WTC11 (cell line): ENCODE measurements at regions not wholly inside any gene's neighbourhood (a gene's known extent, or its start where the extent isn't known, plus 50 kb on each side); places are given as distances from the start of the nearest gene placed in this dataset.

ENCODE experiments used
- ATAC-seq: fragments of 200-7000 bp; cut with Tn5 transposase; 2 replicates; pipeline ENCODE4 v1.10.0; 2021; ENCODE audit warnings: mild to moderate bottlenecking, moderate library complexity
- CTCF ChIA-PET: fragments of 300-600 bp; sonication (Branson Sonifier 250); formaldehyde crosslinking; loops from one replicate; lab custom pipeline; 2021; ENCODE audit warnings: antibody characterized with exemption; lab: Charles Lee
- POLR2A ChIA-PET: fragments of 350-600 bp; sonication (Branson Sonifier 250); formaldehyde crosslinking; loops from one replicate; lab custom pipeline; 2021; ENCODE audit warnings: antibody characterized with exemption; lab: Charles Lee
- DNase-seq: peaks from one replicate; pipeline ENCODE4 v3.0.0; 2021; ENCODE audit warnings: low spot score
- H3K27ac Mint-ChIP-seq: 2 replicates; pipeline ENCODE4 v1.8.0; 2021; ENCODE audit warnings: mixed read lengths
- H3K27me3 Mint-ChIP-seq: 2 replicates; pipeline ENCODE4 v1.8.0; 2021; ENCODE audit warnings: low read depth, mild to moderate bottlenecking, moderate library complexity, mixed read lengths
- H3K36me3 Mint-ChIP-seq: 2 replicates; pipeline ENCODE4 v1.8.0; 2021; ENCODE audit warnings: mixed read lengths
- H3K4me1 Mint-ChIP-seq: 2 replicates; pipeline ENCODE4 v1.8.0; 2022; ENCODE audit warnings: mixed read lengths
- H3K4me3 Mint-ChIP-seq: 2 replicates; pipeline ENCODE4 v1.8.0; 2021; ENCODE audit warnings: mild to moderate bottlenecking, moderate library complexity, mixed read lengths
- H3K9me3 Mint-ChIP-seq: 2 replicates; pipeline ENCODE4 v1.8.0; 2021; ENCODE audit warnings: mixed read lengths
- E2F4 ChIP-seq: sonication (generic); formaldehyde crosslinking; IDR thresholded peaks from 2 replicates; pipeline ENCODE4 v1.8.1; 2022; ENCODE audit warnings: low read depth, mild to moderate bottlenecking, moderate library complexity, missing genetic modification reagents, borderline replicate concordance
- E2F5 ChIP-seq: sonication (generic); formaldehyde crosslinking; IDR thresholded peaks from 2 replicates; pipeline ENCODE4 v1.8.1; 2022; ENCODE audit warnings: mild to moderate bottlenecking, moderate library complexity, missing genetic modification reagents
- FOXK1 ChIP-seq: sonication (generic); formaldehyde crosslinking; IDR thresholded peaks from 2 replicates; pipeline ENCODE4 v1.8.0; 2022; ENCODE audit warnings: mild to moderate bottlenecking, moderate library complexity, missing genetic modification reagents
- JAZF1 ChIP-seq: fragments of 250-450 bp; sonication (Bioruptor Pico); IDR thresholded peaks from 2 replicates; pipeline ENCODE4 v1.9.0; 2021; ENCODE audit warnings: moderate library complexity, mild to moderate bottlenecking, inconsistent platforms
- NFYB ChIP-seq: sonication (generic); formaldehyde crosslinking; conservative IDR thresholded peaks from 2 replicates; pipeline ENCODE4 v1.8.0; 2022; ENCODE audit warnings: low read depth, missing genetic modification reagents
- PRDM15 ChIP-seq: sonication (generic); formaldehyde crosslinking; IDR thresholded peaks from 2 replicates; pipeline ENCODE4 v1.8.0; 2022; ENCODE audit warnings: missing genetic modification reagents
- SMAD4 ChIP-seq: sonication (generic); formaldehyde crosslinking; IDR thresholded peaks from 2 replicates; pipeline ENCODE4 v1.8.0; 2022; ENCODE audit warnings: mild to moderate bottlenecking, missing genetic modification reagents
- ZNF121 ChIP-seq: sonication (generic); formaldehyde crosslinking; IDR thresholded peaks from 2 replicates; pipeline ENCODE4 v1.8.0; 2023; ENCODE audit warnings: missing genetic modification reagents
- ZNF138 ChIP-seq: sonication (generic); formaldehyde crosslinking; conservative IDR thresholded peaks from 2 replicates; pipeline ENCODE4 v1.8.1; 2022; ENCODE audit warnings: mild to moderate bottlenecking, moderate library complexity, missing genetic modification reagents
- ZNF317 ChIP-seq: sonication (generic); formaldehyde crosslinking; IDR thresholded peaks from 2 replicates; pipeline ENCODE4 v1.8.1; 2023; ENCODE audit warnings: low read depth, mild to moderate bottlenecking, moderate library complexity, missing genetic modification reagents, borderline replicate concordance
- ZNF425 ChIP-seq: fragments of 250-450 bp; sonication (Bioruptor Pico); conservative IDR thresholded peaks from 2 replicates; pipeline ENCODE4 v1.9.0; 2021; ENCODE audit warnings: mild to moderate bottlenecking
- ZSCAN18 ChIP-seq: fragments of 250-450 bp; sonication (Bioruptor Pico); IDR thresholded peaks from 2 replicates; pipeline ENCODE4 v2.1.2; 2022; ENCODE audit warnings: mild to moderate bottlenecking, moderate library complexity
- TF ChIP-seq, protein P1 (sequence below): fragments of 200-600 bp; IDR thresholded peaks from 2 replicates; pipeline ENCODE4 v1.8.0; 2022; ENCODE audit warnings: antibody characterized with exemption
- TF ChIP-seq, protein P2 (sequence below): sonication (generic); formaldehyde crosslinking; IDR thresholded peaks from 2 replicates; pipeline ENCODE4 v1.8.0; 2022; ENCODE audit warnings: mild to moderate bottlenecking, missing genetic modification reagents
- TF ChIP-seq, protein P3 (sequence below): fragments of 250-450 bp; sonication (Bioruptor Pico); IDR thresholded peaks from 2 replicates; pipeline ENCODE4 v1.9.0; 2021; ENCODE audit warnings: mild to moderate bottlenecking

- peaks cover 15% of the 10 kb centered on the region for H3K4me1 Mint-ChIP-seq
- POLR2A ChIA-PET = no interaction called here
- H3K36me3 Mint-ChIP-seq = peaks cover 27% of the 10 kb centered on the region
- H3K27ac Mint-ChIP-seq = no peak overlapping the region
- no peak for DNase-seq
- H3K27me3 Mint-ChIP-seq = no peaks in the 10 kb centered on the region; the same call in 1 of the 2 replicates
- H3K4me3 Mint-ChIP-seq = no peak overlapping the region
- H3K9me3 Mint-ChIP-seq = peaks cover 24% of the 10 kb centered on the region
- CTCF ChIA-PET = no interaction called here
- ATAC-seq = no peak
- no peak for TF ChIP-seq ZNF138 (CRISPR knock-in tag)
- TF ChIP-seq, protein P1, sequence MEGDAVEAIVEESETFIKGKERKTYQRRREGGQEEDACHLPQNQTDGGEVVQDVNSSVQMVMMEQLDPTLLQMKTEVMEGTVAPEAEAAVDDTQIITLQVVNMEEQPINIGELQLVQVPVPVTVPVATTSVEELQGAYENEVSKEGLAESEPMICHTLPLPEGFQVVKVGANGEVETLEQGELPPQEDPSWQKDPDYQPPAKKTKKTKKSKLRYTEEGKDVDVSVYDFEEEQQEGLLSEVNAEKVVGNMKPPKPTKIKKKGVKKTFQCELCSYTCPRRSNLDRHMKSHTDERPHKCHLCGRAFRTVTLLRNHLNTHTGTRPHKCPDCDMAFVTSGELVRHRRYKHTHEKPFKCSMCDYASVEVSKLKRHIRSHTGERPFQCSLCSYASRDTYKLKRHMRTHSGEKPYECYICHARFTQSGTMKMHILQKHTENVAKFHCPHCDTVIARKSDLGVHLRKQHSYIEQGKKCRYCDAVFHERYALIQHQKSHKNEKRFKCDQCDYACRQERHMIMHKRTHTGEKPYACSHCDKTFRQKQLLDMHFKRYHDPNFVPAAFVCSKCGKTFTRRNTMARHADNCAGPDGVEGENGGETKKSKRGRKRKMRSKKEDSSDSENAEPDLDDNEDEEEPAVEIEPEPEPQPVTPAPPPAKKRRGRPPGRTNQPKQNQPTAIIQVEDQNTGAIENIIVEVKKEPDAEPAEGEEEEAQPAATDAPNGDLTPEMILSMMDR = no peak
These were observed 308.1 kb upstream of the SALL3 start for GRCh38 chr18:78671551-78671950.

DNA sequence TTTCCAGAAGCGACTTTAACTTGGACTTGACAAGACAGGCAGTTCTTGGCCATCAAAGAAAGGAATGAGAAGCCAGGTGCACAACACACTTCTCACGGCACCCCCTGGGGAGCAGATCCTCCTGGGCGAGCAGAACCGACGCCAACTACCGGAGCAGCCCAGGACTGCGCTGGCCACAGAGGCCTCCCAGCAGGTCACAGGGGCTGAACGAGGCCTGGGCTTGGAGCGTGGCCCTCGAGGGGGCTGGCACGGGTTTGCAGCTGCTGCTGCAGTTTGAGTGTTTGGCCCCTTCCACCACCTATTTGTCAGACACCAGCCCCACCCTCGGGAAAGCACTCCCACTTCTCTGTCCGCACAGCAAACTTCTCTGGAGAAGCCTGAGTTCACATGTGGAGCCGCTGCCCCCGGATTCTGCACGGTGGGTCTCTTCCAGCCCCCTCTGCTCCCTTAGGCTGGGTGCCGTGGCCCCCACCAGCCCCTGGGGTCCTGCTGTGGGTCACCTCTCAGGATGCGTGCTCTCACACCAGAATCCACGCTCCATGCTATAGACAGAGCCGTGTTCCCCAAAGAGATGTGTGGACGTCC is 306.7 kb upstream of the SALL3 start:
- Mint-ChIP-seq H3K4me3 (no peak overlapping the region), H3K9me3 (peaks cover 22% of the 10 kb centered on the region), H3K27ac (no peak overlapping the region), H3K4me1 (peaks cover 15% of the 10 kb centered on the region), H3K27me3 (no peaks in the 10 kb centered on the region), H3K36me3 (peaks cover 24% of the 10 kb centered on the region)
- no peak for TF ChIP-seq PRDM15
- no peak for TF ChIP-seq ZSCAN18 (CRISPR knock-in tag)
- TF ChIP-seq, protein P2, sequence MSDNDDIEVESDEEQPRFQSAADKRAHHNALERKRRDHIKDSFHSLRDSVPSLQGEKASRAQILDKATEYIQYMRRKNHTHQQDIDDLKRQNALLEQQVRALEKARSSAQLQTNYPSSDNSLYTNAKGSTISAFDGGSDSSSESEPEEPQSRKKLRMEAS = no peak
- no peak for TF ChIP-seq E2F4 (CRISPR knock-in tag)
- no peak for TF ChIP-seq ZNF121 (CRISPR knock-in tag)
- POLR2A ChIA-PET = no interaction called here
- CTCF ChIA-PET = no interaction called here
- ATAC-seq (no peak), DNase-seq (no peak)

GRCh38 chr18:78673516-78674321 is 305.9 kb upstream of the SALL3 start:
- H3K27me3 Mint-ChIP-seq = no peaks in the 10 kb centered on the region
- H3K9me3 Mint-ChIP-seq = peaks cover 22% of the 10 kb centered on the region
- no peak overlapping the region for H3K27ac Mint-ChIP-seq
- CTCF ChIA-PET = no interaction called here
- H3K36me3 Mint-ChIP-seq = peaks cover 23% of the 10 kb centered on the region
- H3K4me1 Mint-ChIP-seq = peaks cover 15% of the 10 kb centered on the region
- ATAC-seq = no peak
- POLR2A ChIA-PET = no interaction called here
- no peak overlapping the region for H3K4me3 Mint-ChIP-seq
- DNase-seq = no peak
- TF ChIP-seq ZNF317 (CRISPR knock-in tag) (no peak), SMAD4 (CRISPR knock-in tag) (no peak), ZNF425 (CRISPR knock-in tag) (no peak), E2F5 (CRISPR knock-in tag) (no peak), NFYB (CRISPR knock-in tag) (no peak), JAZF1 (no peak), FOXK1 (CRISPR knock-in tag) (no peak)
- TF ChIP-seq, protein P3, sequence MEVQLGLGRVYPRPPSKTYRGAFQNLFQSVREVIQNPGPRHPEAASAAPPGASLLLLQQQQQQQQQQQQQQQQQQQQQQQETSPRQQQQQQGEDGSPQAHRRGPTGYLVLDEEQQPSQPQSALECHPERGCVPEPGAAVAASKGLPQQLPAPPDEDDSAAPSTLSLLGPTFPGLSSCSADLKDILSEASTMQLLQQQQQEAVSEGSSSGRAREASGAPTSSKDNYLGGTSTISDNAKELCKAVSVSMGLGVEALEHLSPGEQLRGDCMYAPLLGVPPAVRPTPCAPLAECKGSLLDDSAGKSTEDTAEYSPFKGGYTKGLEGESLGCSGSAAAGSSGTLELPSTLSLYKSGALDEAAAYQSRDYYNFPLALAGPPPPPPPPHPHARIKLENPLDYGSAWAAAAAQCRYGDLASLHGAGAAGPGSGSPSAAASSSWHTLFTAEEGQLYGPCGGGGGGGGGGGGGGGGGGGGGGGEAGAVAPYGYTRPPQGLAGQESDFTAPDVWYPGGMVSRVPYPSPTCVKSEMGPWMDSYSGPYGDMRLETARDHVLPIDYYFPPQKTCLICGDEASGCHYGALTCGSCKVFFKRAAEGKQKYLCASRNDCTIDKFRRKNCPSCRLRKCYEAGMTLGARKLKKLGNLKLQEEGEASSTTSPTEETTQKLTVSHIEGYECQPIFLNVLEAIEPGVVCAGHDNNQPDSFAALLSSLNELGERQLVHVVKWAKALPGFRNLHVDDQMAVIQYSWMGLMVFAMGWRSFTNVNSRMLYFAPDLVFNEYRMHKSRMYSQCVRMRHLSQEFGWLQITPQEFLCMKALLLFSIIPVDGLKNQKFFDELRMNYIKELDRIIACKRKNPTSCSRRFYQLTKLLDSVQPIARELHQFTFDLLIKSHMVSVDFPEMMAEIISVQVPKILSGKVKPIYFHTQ = no peak
